Dendritic cell treated with granulocyte-macrophage colony-stimulating factor and Interleukin-4, amounts not matched to agents 40 ng/mL and 50 ng/mL, for 4 days (primary cell): ENCODE measurements at regions not wholly inside any gene's neighbourhood (a gene's known extent, or its start where the extent isn't known, plus 50 kb on each side); places are given as distances from the start of the nearest gene placed in this dataset.

Experiments used
- H3K27ac Mint-ChIP-seq: one replicate; pipeline ENCODE4 v1.8.0; 2022; ENCODE audit warnings: mild to moderate bottlenecking, mixed read lengths
- H3K27me3 Mint-ChIP-seq: one replicate; pipeline ENCODE4 v1.8.0; 2022; ENCODE audit warnings: mild to moderate bottlenecking, mixed read lengths
- H3K36me3 Mint-ChIP-seq: one replicate; pipeline ENCODE4 v1.8.0; 2022; ENCODE audit warnings: low read depth, mixed read lengths
- H3K4me1 Mint-ChIP-seq: one replicate; pipeline ENCODE4 v1.8.0; 2022; ENCODE audit warnings: low read depth, mixed read lengths
- H3K4me3 Mint-ChIP-seq: one replicate; pipeline ENCODE4 v1.8.0; 2022; ENCODE audit warnings: mild to moderate bottlenecking, moderate library complexity, mixed read lengths
- H3K9me3 Mint-ChIP-seq: one replicate; pipeline ENCODE4 v1.8.0; 2022; ENCODE audit warnings: mixed read lengths
- intact Hi-C: fragments of 100-400 bp; cut with micrococcal nuclease; formaldehyde crosslinking; loops from one replicate; pipeline ENCODE4 v1.15.0; 2022

DNA sequence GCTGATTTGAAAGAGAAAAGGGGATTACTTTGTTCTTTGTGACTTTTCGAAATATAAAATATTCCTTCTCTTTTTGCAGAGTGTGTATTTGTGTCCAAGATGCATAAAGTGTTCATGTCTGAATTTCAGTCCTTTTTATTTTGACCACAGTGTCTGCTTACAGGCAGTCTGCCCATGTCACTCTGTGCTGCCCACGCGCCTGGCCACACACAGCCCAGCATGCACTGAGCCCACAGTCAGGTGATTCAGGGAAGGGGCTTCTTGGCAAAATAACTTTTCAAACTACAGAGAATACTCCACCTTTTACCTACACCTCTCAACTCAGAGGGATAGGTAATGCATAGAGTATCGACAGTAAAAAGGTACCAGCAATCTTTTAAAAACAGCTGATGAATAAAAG lies 142.5 kb upstream of the TRPC4 start:
- Mint-ChIP-seq H3K4me1 (no peaks in the 10 kb centered on the region), H3K27ac (no peak overlapping the region), H3K27me3 (no peaks in the 10 kb centered on the region), H3K36me3 (no peaks in the 10 kb centered on the region), H3K9me3 (no peaks in the 10 kb centered on the region), H3K4me3 (no peak overlapping the region)
- intact Hi-C loops, result no loop called here

DNA sequence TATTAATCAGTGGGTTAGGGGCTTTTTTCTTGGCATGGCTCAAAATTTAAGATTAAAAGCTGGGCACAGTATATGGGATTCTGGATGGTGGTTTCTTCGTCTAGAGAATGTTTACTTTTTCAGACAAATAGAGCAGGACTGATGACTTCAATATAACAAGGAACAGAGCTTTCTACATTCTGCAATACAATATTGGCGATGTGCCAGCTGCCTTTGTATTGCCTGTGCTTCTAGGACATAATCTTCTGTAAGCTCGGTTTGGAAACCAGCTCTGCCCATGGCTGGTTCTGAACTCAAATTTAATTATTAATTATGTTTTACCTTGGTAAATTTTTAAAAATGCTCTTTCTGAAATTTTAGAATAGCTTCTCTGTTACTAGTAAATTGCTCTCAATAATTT lies 139.1 kb upstream of the TRPC4 start:
- intact Hi-C loops, result no loop called here
- no peak overlapping the region for H3K4me3 Mint-ChIP-seq
- H3K27me3 Mint-ChIP-seq, result no peaks in the 10 kb centered on the region
- H3K27ac Mint-ChIP-seq, result no peak overlapping the region
- no peaks in the 10 kb centered on the region for H3K4me1 Mint-ChIP-seq
- no peaks in the 10 kb centered on the region for H3K36me3 Mint-ChIP-seq
- H3K9me3 Mint-ChIP-seq, result peaks cover 7% of the 10 kb centered on the region

DNA sequence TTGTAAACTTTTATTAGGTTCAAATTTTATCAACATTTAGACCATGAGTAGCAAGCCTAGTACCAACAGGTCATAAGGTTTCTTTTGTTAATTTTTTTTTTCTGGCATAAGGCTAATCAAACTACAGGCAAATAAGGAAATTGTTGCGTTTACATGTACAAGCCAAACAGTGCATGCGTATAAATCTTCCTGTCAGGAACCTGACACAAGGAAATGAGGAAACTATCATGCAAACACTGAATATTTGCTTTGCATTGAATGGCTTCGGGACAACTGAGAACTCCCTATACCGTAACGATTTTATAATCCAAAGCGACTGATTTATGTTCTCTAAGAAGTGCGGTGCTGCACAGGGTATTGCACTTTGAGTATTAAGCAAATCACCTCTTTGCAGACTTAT lies 133.0 kb upstream of the TRPC4 start:
- intact Hi-C loops, result no loop called here
- no peak overlapping the region for H3K4me3 Mint-ChIP-seq
- no peak overlapping the region for H3K27ac Mint-ChIP-seq

DNA sequence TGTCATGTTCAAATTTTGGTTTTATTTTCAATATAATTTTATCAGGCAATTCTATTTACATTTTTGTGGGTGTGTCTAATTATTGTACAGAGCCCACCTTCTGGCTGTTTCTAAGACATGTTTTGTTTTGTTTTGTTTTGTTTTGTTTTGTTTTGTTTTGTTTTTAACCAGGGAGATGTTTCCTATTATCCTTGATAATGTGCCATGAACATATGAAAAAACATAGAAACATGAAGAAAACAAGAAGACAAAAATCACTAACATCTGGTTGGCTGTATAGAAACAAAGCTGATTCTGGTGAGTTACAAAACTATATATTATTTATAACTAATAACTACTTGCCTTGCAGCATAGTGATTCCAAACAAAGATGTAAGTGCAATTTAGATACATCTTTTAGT lies 128.1 kb upstream of the TRPC4 start:
- no peak overlapping the region for H3K4me3 Mint-ChIP-seq
- intact Hi-C loops, result no loop called here
- no peak overlapping the region for H3K27ac Mint-ChIP-seq
- H3K36me3 Mint-ChIP-seq, result no peaks in the 10 kb centered on the region
- H3K4me1 Mint-ChIP-seq, result no peaks in the 10 kb centered on the region
- no peaks in the 10 kb centered on the region for H3K9me3 Mint-ChIP-seq
- no peaks in the 10 kb centered on the region for H3K27me3 Mint-ChIP-seq

More for the DNA sequence above, 133.0 kb upstream of the TRPC4 start:
- Mint-ChIP-seq H3K9me3 (peaks cover 8% of the 10 kb centered on the region), H3K4me1 (no peaks in the 10 kb centered on the region), H3K27me3 (no peaks in the 10 kb centered on the region), H3K36me3 (no peaks in the 10 kb centered on the region)

DNA sequence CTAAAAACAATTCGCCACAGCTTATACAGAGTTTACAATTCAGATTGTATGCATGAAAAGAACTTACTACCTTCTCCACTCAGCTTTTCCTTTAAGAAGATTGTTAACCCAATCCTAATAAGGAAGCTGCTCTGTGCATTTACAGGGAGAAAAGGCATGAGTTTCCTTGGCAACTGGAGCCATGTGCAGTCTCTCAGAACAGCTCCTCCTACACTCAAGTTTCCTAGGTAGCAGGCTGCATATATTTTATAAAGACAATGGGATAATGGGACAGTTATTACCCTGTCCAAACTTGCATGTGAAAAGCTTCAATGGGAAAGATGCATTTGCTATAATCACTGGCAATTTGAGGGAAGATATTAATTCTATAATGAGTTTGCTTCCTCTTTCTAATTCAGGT lies 125.5 kb upstream of the TRPC4 start:
- Mint-ChIP-seq H3K36me3 (no peaks in the 10 kb centered on the region), H3K27ac (no peak overlapping the region), H3K27me3 (no peaks in the 10 kb centered on the region), H3K9me3 (no peaks in the 10 kb centered on the region), H3K4me1 (no peaks in the 10 kb centered on the region), H3K4me3 (no peak overlapping the region)
- intact Hi-C loops, result no loop called here

DNA sequence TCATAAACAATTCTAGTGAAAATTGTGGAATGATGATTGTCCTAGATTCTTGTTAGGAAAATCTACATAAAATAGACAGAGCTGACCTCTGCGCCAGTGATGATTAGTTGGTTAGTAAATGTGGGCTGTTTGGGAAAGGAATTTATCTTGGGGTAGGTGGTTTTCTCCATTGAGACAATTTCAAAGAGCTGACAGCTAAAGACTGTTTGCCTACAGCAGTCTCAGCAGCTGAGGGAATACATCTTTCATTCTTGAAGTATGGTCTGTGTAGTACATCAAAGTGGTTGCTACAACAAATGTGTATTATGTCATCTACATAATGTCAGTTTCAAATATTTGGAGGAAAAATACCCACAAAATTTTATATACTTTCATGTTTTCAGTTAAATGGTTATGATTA lies 117.2 kb upstream of the TRPC4 start:
- Mint-ChIP-seq H3K27ac (no peak overlapping the region), H3K36me3 (no peaks in the 10 kb centered on the region), H3K4me1 (no peaks in the 10 kb centered on the region), H3K27me3 (no peaks in the 10 kb centered on the region), H3K4me3 (no peak overlapping the region), H3K9me3 (no peaks in the 10 kb centered on the region)
- intact Hi-C loops, result no loop called here

DNA sequence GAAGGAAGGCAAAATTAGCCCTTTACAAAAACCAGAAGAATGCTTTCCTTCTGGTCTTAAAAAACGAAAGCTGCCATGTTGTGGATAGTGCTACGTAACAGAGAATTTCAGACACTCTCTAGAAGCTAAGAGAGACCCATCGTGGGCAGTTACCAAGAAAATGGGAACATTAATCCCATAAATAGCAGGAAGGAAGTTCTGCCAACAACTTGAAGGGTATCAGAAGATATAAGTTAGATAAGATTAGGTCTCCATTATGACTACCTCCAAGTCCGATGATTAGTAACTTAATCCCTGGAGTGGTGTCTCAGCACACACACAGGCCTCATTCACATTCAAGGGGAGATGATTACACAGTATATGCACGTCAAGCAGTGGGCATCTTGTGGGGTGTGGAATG lies 115.7 kb upstream of the TRPC4 start:
- H3K4me3 Mint-ChIP-seq, result no peak overlapping the region
- H3K27ac Mint-ChIP-seq, result no peak overlapping the region
- H3K4me1 Mint-ChIP-seq, result no peaks in the 10 kb centered on the region
- no peaks in the 10 kb centered on the region for H3K27me3 Mint-ChIP-seq
- H3K36me3 Mint-ChIP-seq, result no peaks in the 10 kb centered on the region
- no peaks in the 10 kb centered on the region for H3K9me3 Mint-ChIP-seq
- intact Hi-C loops, result no loop called here

DNA sequence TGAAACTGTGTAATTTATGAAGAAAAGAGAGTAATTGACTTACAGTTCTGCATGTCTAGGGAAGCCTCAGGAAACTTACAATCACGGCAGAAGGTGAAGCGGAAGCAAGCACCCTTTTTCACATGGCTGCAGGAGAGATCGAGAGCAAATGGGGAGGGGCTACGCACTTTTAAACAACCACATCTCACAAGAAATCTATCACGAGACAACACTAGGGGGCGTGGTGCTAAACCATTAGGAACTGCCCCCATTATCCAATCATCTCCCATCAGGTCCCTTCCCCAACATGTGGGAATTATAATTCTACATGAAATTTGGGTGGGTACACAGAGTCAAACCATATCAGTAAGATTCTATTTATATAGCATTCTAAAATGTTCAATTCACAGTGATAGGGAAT lies 114.8 kb upstream of the TRPC4 start:
- H3K27ac Mint-ChIP-seq, result no peak overlapping the region

DNA sequence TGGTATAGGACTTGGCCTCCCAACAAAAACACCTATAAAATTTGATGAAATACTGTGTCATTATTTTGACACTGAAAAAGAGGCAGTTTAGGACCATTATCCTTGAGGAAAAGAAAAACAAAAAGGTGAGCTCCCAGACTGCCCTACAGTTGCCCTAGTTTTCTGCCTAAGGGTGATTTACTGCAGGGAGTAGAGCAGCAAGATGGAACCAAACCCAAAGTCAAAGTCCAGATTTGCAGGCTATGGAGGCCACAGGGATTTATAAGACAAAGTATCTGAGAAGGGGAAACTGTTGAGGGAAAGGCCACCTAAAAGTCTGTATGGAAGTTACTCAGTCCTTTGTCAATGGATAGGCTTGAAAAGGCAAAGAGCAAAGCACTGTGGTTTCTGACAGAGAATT lies 112.4 kb upstream of the TRPC4 start:
- no peaks in the 10 kb centered on the region for H3K9me3 Mint-ChIP-seq
- intact Hi-C loops, result no loop called here
- H3K4me3 Mint-ChIP-seq, result no peak overlapping the region
- no peak overlapping the region for H3K27ac Mint-ChIP-seq
- no peaks in the 10 kb centered on the region for H3K4me1 Mint-ChIP-seq
- no peaks in the 10 kb centered on the region for H3K36me3 Mint-ChIP-seq
- H3K27me3 Mint-ChIP-seq, result no peaks in the 10 kb centered on the region

More for the DNA sequence above, 114.8 kb upstream of the TRPC4 start:
- H3K36me3 Mint-ChIP-seq, result no peaks in the 10 kb centered on the region
- H3K9me3 Mint-ChIP-seq, result no peaks in the 10 kb centered on the region
- no peaks in the 10 kb centered on the region for H3K27me3 Mint-ChIP-seq
- H3K4me3 Mint-ChIP-seq, result no peak overlapping the region
- H3K4me1 Mint-ChIP-seq, result no peaks in the 10 kb centered on the region
- intact Hi-C loops, result no loop called here

DNA sequence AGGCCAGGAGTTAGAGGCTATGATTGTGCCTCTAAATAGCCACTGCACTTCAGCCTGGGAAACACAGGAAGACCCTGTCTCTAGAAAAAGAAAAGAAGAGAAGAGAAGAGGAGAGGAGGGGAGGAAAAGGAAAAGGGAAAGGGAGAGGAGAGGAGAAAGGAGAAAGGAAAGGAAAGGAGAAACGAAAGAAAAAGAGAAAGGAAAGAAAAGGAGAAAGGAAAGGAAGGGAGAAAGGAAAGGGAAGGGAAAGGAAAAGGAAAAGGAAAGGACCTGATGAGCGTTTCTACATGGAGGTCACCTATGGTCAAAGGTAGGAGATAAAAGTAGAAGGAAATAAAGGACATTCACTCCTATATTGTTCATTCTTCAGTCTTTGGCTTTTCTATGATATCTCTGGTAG lies 109.1 kb upstream of the TRPC4 start:
- no peaks in the 10 kb centered on the region for H3K27me3 Mint-ChIP-seq
- no peaks in the 10 kb centered on the region for H3K4me1 Mint-ChIP-seq
- H3K36me3 Mint-ChIP-seq, result no peaks in the 10 kb centered on the region
- no peak overlapping the region for H3K4me3 Mint-ChIP-seq
- no peak overlapping the region for H3K27ac Mint-ChIP-seq
- peaks cover 5% of the 10 kb centered on the region for H3K9me3 Mint-ChIP-seq
- intact Hi-C loops, result no loop called here

DNA sequence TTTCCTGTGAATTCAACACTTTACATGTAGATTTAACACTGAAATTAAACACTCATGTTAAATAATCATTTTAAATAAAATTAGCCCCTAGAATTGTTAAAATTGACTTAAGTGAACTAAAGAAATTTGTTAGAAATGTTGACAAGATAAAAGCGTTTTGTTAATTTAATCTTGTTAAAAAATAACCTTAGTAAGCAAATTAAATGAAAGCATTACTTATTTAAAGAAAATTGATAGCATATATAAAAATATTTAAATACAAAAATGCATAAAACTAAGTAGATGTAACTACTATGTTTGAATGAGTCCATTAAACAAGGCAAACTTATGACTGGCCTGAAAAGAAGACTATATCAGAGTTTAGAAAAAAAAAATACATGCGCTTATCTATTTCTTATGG lies 99.0 kb upstream of the TRPC4 start:
- intact Hi-C loops, result loop anchor here (10.0 kb wide), 1 partner anchor 546 kb away; no protein-coding TSS in a partner anchor
- H3K9me3 Mint-ChIP-seq, result peaks cover 15% of the 10 kb centered on the region
- no peak overlapping the region for H3K27ac Mint-ChIP-seq
- no peaks in the 10 kb centered on the region for H3K4me1 Mint-ChIP-seq
- H3K4me3 Mint-ChIP-seq, result no peak overlapping the region
- no peaks in the 10 kb centered on the region for H3K27me3 Mint-ChIP-seq
- H3K36me3 Mint-ChIP-seq, result no peaks in the 10 kb centered on the region

DNA sequence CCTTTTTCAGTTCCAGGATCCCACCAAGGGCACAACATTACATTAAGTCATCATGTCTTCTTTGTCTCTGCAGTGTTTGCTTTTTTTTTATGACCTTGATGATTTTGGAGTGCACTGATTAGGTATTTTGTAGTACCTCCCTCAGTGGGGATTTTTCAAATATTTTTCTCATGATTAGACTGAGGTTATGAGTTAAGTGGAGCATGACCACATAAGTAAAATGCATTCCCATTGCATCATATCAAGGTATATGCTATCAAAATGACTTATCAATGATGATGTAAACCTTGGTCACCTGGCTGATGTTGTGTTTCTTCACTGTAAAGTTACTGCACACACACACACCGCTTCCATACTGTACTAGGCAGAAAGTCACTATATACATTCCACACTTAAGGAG lies 96.7 kb upstream of the TRPC4 start:
- Mint-ChIP-seq H3K36me3 (no peaks in the 10 kb centered on the region), H3K4me3 (no peak overlapping the region), H3K27ac (no peak overlapping the region), H3K4me1 (no peaks in the 10 kb centered on the region), H3K27me3 (no peaks in the 10 kb centered on the region), H3K9me3 (peaks cover 5% of the 10 kb centered on the region)
- intact Hi-C loops, result loop anchor here (10.0 kb wide), 1 partner anchor 549 kb away; no protein-coding TSS in a partner anchor

DNA sequence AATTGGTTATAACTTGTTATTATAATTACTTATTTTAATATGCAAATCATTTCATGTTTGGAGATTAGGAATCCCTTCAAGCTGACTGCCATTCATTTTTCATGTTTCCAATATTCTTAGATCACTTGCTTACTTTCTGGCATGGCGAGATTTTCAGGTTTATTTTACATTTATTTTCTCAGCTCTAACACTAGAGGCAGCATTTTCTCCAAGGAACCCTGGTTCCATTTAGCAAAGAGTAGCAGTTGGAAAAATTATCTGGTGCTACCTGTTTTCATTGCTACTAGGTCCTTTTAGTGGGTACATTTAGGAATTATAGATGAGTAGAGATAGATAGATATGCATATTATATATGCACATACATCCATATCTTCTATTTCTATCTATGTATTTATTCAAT lies 90.9 kb upstream of the TRPC4 start:
- H3K36me3 Mint-ChIP-seq, result no peaks in the 10 kb centered on the region
- no peak overlapping the region for H3K4me3 Mint-ChIP-seq
- intact Hi-C loops, result loop anchor here (10.0 kb wide), 1 partner anchor 554 kb away; no protein-coding TSS in a partner anchor
- H3K27ac Mint-ChIP-seq, result no peak overlapping the region
- no peaks in the 10 kb centered on the region for H3K27me3 Mint-ChIP-seq
- no peaks in the 10 kb centered on the region for H3K9me3 Mint-ChIP-seq
- H3K4me1 Mint-ChIP-seq, result no peaks in the 10 kb centered on the region

DNA sequence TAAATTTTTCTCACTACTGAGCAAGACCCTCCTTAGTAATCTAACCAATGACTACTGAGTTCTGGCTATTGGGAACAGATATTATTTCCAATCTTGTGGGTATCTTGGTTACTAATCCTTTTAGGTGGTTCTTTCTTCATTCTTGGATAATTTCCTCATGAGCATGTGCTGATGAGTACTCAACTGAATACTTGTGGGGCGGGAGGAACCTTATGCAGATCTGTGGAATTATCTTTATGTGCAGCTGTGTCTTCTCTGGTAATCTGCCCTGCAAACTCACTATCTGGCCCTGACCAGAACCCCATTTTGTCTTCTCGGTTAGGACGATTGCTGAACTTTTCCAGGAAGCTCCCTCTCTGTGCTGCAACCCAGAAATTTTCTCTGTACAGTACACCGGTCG lies 89.7 kb upstream of the TRPC4 start:
- Mint-ChIP-seq H3K27ac (no peak overlapping the region), H3K9me3 (no peaks in the 10 kb centered on the region), H3K4me1 (no peaks in the 10 kb centered on the region), H3K4me3 (no peak overlapping the region), H3K27me3 (no peaks in the 10 kb centered on the region), H3K36me3 (no peaks in the 10 kb centered on the region)
- intact Hi-C loops, result no loop called here

DNA sequence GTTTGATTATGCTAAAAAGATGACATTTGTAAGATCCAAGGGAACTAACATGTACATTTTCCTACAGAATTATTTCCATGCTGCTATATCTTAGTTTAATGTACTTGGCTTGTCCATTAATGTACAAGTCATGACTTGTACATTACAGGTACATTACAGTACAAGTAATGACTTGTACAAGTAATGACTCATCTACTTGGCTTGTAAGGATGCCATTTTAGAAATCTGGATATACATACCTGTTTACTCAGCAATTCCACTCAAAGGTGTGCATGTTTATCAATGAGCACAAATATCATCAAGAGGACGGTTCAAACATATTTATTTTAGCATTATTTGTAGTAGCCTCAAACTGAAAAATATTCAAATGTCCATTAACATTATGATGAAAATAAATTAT lies 87.0 kb upstream of the TRPC4 start:
- no peaks in the 10 kb centered on the region for H3K36me3 Mint-ChIP-seq
- no peaks in the 10 kb centered on the region for H3K9me3 Mint-ChIP-seq
- no peaks in the 10 kb centered on the region for H3K27me3 Mint-ChIP-seq
- H3K27ac Mint-ChIP-seq, result no peak overlapping the region
- no peaks in the 10 kb centered on the region for H3K4me1 Mint-ChIP-seq
- intact Hi-C loops, result no loop called here
- H3K4me3 Mint-ChIP-seq, result no peak overlapping the region
